Skin of body (tissue), 1 donor: ENCODE measurements at regions not wholly inside any gene's neighbourhood (a gene's known extent, or its start where the extent isn't known, plus 50 kb on each side); places are given as distances from the start of the nearest gene placed in this dataset.

Source experiments
- DNase-seq: peaks from one replicate; lab custom pipeline; 2025; lab: John Stamatoyannopoulos, UW

- DNase-seq, result no peak
Observed at GRCh38 chr21:35938446-35938845, 121.9 kb downstream of the SETD4 start.

GRCh38 chr21:35933466-35933865 lies 126.9 kb downstream of the SETD4 start:
- peak; percentile 36 for DNase-seq

- DNase-seq, result peak; percentile 30
Observed at GRCh38 chr21:35932232-35932911, 128.0 kb downstream of the SETD4 start.

GRCh38 chr21:35929901-35930300 lies 130.4 kb downstream of the SETD4 start:
- DNase-seq, result no peak

GRCh38 chr21:35927262-35927661 lies 133.1 kb downstream of the SETD4 start:
- no peak for DNase-seq

- DNase-seq, result no peak
Observed at GRCh38 chr21:35926003-35926740, 134.2 kb downstream of the SETD4 start.

- peak; percentile 24 for DNase-seq
Observed at GRCh38 chr21:35925497-35925896, 134.8 kb downstream of the SETD4 start.

GRCh38 chr21:35924714-35925301 lies 135.5 kb downstream of the SETD4 start:
- no peak for DNase-seq

GRCh38 chr21:35923971-35924370 lies 136.4 kb downstream of the SETD4 start:
- no peak for DNase-seq

- DNase-seq, result no peak
Observed at GRCh38 chr21:35922618-35923017, 137.7 kb downstream of the SETD4 start.

- DNase-seq, result no peak
Observed at GRCh38 chr21:35921471-35921870, 138.9 kb downstream of the SETD4 start.

- no peak for DNase-seq
Observed at GRCh38 chr21:35920436-35920835, 139.9 kb downstream of the SETD4 start.

GRCh38 chr21:35915030-35915429 lies 145.3 kb downstream of the SETD4 start:
- no peak for DNase-seq

GRCh38 chr21:35911412-35912191 lies 148.7 kb downstream of the SETD4 start:
- no peak for DNase-seq

- DNase-seq, result no peak
Observed at GRCh38 chr21:35909456-35910223, 150.7 kb downstream of the SETD4 start.

- DNase-seq, result no peak
Observed at GRCh38 chr21:35908311-35909078, 151.8 kb downstream of the SETD4 start.

GRCh38 chr21:35906586-35906985 lies 153.7 kb downstream of the SETD4 start:
- DNase-seq, result no peak

GRCh38 chr21:35905963-35906345 lies 154.4 kb downstream of the SETD4 start:
- DNase-seq, result no peak

GRCh38 chr21:35905096-35905962 lies 155.0 kb downstream of the SETD4 start:
- DNase-seq, result no peak
